ENCODE measurements at regions not wholly inside any gene's neighbourhood (a gene's known extent, or its start where the extent isn't known, plus 50 kb on each side); places are given as distances from the start of the nearest gene placed in this dataset.

- TF ChIP-seq, protein P1, sequence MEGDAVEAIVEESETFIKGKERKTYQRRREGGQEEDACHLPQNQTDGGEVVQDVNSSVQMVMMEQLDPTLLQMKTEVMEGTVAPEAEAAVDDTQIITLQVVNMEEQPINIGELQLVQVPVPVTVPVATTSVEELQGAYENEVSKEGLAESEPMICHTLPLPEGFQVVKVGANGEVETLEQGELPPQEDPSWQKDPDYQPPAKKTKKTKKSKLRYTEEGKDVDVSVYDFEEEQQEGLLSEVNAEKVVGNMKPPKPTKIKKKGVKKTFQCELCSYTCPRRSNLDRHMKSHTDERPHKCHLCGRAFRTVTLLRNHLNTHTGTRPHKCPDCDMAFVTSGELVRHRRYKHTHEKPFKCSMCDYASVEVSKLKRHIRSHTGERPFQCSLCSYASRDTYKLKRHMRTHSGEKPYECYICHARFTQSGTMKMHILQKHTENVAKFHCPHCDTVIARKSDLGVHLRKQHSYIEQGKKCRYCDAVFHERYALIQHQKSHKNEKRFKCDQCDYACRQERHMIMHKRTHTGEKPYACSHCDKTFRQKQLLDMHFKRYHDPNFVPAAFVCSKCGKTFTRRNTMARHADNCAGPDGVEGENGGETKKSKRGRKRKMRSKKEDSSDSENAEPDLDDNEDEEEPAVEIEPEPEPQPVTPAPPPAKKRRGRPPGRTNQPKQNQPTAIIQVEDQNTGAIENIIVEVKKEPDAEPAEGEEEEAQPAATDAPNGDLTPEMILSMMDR (IDR thresholded peaks at IDR 0.05; ENCODE audit: insufficient read depth, low read depth, low read length) = no peak
- no peak for TF ChIP-seq EZH2 (IDR thresholded peaks at IDR 0.05; ENCODE audit: insufficient read depth, low read length)
Measured at GRCh38 chr1:30265127-30266070, 458.0 kb downstream of the MATN1 start.
